Endothelial cell (in vitro differentiated cells): ENCODE measurements at regions not wholly inside any gene's neighbourhood (a gene's known extent, or its start where the extent isn't known, plus 50 kb on each side); places are given as distances from the start of the nearest gene placed in this dataset.

Source experiments
- DNase-seq: peaks from one replicate; pipeline ENCODE4 v3.0.0; 2021; ENCODE audit warnings: low spot score
- H3K27ac Mint-ChIP-seq: one replicate; pipeline ENCODE4 v1.8.0; 2021; ENCODE audit warnings: mixed read lengths, inconsistent platforms; ENCODE audit not compliant: unreplicated experiment
- H3K27me3 Mint-ChIP-seq: one replicate; pipeline ENCODE4 v1.8.0; 2021; ENCODE audit warnings: mild to moderate bottlenecking, moderate library complexity, mixed read lengths, inconsistent platforms; ENCODE audit not compliant: unreplicated experiment
- H3K36me3 Mint-ChIP-seq: one replicate; pipeline ENCODE4 v1.8.0; 2021; ENCODE audit warnings: mild to moderate bottlenecking, low read depth, mixed read lengths, inconsistent platforms; ENCODE audit not compliant: unreplicated experiment
- H3K4me1 Mint-ChIP-seq: one replicate; pipeline ENCODE4 v1.8.0; 2021; ENCODE audit warnings: mild to moderate bottlenecking, mixed read lengths, inconsistent platforms; ENCODE audit not compliant: unreplicated experiment
- H3K4me3 Mint-ChIP-seq: one replicate; pipeline ENCODE4 v1.8.0; 2021; ENCODE audit warnings: mild to moderate bottlenecking, mixed read lengths, inconsistent platforms; ENCODE audit not compliant: unreplicated experiment
- H3K9me3 Mint-ChIP-seq: one replicate; pipeline ENCODE4 v1.8.0; 2021; ENCODE audit warnings: mixed read lengths, inconsistent platforms; ENCODE audit not compliant: unreplicated experiment
- TF ChIP-seq, protein P1 (sequence below): fragments of 200-600 bp; sonication (generic); IDR thresholded peaks from one replicate; pipeline ENCODE4 v1.5.0; 2021; ENCODE audit warnings: antibody characterized with exemption; ENCODE audit not compliant: unreplicated experiment

- H3K4me3 Mint-ChIP-seq: no peak overlapping the region
- peaks cover 4% of the 10 kb centered on the region for H3K4me1 Mint-ChIP-seq
- H3K27me3 Mint-ChIP-seq: peaks cover 2% of the 10 kb centered on the region
- no peaks in the 10 kb centered on the region for H3K36me3 Mint-ChIP-seq
- H3K9me3 Mint-ChIP-seq: no peaks in the 10 kb centered on the region
- H3K27ac Mint-ChIP-seq: no peak overlapping the region
- TF ChIP-seq, protein P1, sequence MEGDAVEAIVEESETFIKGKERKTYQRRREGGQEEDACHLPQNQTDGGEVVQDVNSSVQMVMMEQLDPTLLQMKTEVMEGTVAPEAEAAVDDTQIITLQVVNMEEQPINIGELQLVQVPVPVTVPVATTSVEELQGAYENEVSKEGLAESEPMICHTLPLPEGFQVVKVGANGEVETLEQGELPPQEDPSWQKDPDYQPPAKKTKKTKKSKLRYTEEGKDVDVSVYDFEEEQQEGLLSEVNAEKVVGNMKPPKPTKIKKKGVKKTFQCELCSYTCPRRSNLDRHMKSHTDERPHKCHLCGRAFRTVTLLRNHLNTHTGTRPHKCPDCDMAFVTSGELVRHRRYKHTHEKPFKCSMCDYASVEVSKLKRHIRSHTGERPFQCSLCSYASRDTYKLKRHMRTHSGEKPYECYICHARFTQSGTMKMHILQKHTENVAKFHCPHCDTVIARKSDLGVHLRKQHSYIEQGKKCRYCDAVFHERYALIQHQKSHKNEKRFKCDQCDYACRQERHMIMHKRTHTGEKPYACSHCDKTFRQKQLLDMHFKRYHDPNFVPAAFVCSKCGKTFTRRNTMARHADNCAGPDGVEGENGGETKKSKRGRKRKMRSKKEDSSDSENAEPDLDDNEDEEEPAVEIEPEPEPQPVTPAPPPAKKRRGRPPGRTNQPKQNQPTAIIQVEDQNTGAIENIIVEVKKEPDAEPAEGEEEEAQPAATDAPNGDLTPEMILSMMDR: no peak
- DNase-seq: no peak
Observed at GRCh38 chr4:54607067-54607466, 50.7 kb upstream of the KIT start.

GRCh38 chr4:54607521-54607920 is 50.2 kb upstream of the KIT start:
- H3K36me3 Mint-ChIP-seq: no peaks in the 10 kb centered on the region
- TF ChIP-seq, protein P1: no peak
- H3K27me3 Mint-ChIP-seq: peaks cover 2% of the 10 kb centered on the region
- no peaks in the 10 kb centered on the region for H3K9me3 Mint-ChIP-seq
- H3K27ac Mint-ChIP-seq: no peak overlapping the region
- no peak for DNase-seq
- peaks cover 4% of the 10 kb centered on the region for H3K4me1 Mint-ChIP-seq
- H3K4me3 Mint-ChIP-seq: no peak overlapping the region
